ENCODE measurements at regions not wholly inside any gene's neighbourhood (a gene's known extent, or its start where the extent isn't known, plus 50 kb on each side); places are given as distances from the start of the nearest gene placed in this dataset.

DNA sequence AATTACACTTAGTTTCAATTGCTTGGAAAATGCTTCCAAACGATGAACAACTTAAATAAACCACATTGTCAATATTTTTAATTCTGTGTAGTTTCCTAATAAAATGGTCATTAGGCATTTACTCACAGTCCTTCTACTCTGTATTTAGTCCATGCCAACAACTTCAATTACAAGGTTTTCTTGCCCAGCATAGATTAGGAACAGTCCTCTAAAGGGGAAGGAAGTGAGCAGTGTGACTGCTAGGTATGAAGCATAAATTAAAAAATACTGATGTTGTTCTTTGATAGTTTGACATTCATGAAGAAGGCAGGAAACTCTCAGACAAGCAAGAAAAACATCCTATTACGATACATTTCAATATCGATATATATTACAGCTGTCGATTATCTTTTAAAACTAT lies 716.0 kb upstream of the PCDH9 start:
- Mint-ChIP-seq H3K4me3 (no peak overlapping the region), H3K27ac (no peak overlapping the region), H3K9me3 (no peaks in the 10 kb centered on the region), H3K36me3 (ENCODE audit: low read depth) (no peaks in the 10 kb centered on the region), H3K4me1 (no peaks in the 10 kb centered on the region), H3K27me3 (ENCODE audit: low read depth, poor library complexity) (no peaks in the 10 kb centered on the region)
- DNase-seq = no peak
- TF ChIP-seq, protein P1, sequence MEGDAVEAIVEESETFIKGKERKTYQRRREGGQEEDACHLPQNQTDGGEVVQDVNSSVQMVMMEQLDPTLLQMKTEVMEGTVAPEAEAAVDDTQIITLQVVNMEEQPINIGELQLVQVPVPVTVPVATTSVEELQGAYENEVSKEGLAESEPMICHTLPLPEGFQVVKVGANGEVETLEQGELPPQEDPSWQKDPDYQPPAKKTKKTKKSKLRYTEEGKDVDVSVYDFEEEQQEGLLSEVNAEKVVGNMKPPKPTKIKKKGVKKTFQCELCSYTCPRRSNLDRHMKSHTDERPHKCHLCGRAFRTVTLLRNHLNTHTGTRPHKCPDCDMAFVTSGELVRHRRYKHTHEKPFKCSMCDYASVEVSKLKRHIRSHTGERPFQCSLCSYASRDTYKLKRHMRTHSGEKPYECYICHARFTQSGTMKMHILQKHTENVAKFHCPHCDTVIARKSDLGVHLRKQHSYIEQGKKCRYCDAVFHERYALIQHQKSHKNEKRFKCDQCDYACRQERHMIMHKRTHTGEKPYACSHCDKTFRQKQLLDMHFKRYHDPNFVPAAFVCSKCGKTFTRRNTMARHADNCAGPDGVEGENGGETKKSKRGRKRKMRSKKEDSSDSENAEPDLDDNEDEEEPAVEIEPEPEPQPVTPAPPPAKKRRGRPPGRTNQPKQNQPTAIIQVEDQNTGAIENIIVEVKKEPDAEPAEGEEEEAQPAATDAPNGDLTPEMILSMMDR (IDR thresholded peaks at IDR 0.05) = no peak

DNA sequence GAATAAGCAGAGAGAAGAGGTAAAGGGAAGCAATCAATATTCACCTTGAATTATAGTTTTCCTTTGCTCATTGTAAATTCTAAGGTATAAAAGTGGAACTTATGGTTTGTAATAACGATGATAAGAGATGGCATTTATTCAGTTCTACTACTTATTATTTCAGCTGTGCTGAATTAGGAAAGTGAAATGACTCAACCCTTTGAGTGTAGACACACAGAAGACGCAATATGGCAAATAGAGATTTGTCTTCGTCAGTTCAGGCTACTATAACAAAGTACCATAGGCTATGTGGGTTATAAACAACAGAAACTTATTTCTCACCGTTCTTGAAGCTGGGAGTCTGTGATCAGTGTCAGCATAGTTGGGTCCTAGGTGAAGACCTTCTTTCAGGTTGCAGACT lies 713.0 kb upstream of the PCDH9 start:
- no peak overlapping the region for H3K4me3 Mint-ChIP-seq
- no peaks in the 10 kb centered on the region for H3K9me3 Mint-ChIP-seq
- TF ChIP-seq, protein P1 (IDR thresholded peaks at IDR 0.05) = no peak
- no peaks in the 10 kb centered on the region for H3K27me3 Mint-ChIP-seq (ENCODE audit: low read depth, poor library complexity)
- H3K27ac Mint-ChIP-seq = no peak overlapping the region
- no peaks in the 10 kb centered on the region for H3K36me3 Mint-ChIP-seq (ENCODE audit: low read depth)
- no peak for DNase-seq
- no peaks in the 10 kb centered on the region for H3K4me1 Mint-ChIP-seq

DNA sequence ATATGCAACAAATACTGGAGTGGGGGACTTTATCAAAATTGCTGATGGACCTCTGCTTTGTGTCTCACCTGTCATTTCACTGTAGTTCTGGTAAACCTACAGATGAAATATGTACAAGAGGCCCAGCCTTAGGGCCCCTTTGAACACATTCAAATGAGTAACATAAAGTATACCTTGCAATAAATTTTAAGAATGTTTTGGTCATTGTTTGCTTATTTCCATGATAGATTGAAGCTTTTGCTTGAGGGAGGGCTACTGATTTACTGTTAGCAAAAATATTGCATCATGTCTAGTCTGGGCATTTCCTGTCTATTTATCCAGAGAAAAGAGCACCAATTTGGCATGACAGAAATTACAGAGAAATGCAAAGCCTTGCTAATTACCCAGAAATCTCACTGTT lies 705.5 kb upstream of the PCDH9 start:
- DNase-seq = no peak
- Mint-ChIP-seq H3K9me3 (no peaks in the 10 kb centered on the region), H3K4me3 (no peak overlapping the region), H3K36me3 (ENCODE audit: low read depth) (no peaks in the 10 kb centered on the region), H3K27me3 (ENCODE audit: low read depth, poor library complexity) (no peaks in the 10 kb centered on the region), H3K4me1 (peaks cover 41% of the 10 kb centered on the region), H3K27ac (no peak overlapping the region)
- TF ChIP-seq, protein P1 (IDR thresholded peaks at IDR 0.05) = no peak

DNA sequence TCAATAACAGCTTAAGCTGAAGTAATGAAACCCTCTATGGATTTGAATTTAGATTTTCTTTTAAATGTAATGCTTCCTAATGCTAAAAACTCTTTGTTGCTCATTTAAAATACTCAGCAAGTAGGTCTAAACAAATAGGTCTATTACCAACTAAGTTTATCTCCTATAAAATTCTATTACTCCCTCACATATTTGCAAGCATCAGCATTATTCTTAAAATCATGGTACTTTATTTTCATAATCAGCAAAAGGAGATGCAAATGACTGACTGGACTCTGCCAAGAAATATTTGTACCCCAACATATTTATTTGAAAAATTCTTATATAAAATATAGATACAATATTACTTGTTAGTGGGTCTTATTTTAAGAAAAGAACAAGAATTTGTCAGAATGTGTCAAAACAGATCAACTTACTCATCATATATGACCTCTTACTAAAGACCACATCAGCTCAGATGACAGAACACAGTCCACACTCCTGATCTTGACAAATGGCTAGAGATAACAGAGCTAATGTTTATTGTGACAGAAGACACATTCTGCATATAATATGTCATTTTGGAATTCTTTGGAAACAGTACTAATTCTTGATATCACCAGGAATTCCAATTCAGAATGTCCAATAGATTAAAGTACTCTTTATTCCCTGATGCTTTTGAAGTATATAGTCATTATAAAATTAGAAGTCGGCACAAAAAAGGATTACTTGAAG lies 704.6 kb upstream of the PCDH9 start:
- TF ChIP-seq, protein P1 (IDR thresholded peaks at IDR 0.05) = no peak
- Mint-ChIP-seq H3K9me3 (no peaks in the 10 kb centered on the region), H3K4me3 (no peak overlapping the region), H3K4me1 (peaks cover 41% of the 10 kb centered on the region), H3K27ac (no peak overlapping the region), H3K27me3 (ENCODE audit: low read depth, poor library complexity) (no peaks in the 10 kb centered on the region), H3K36me3 (ENCODE audit: low read depth) (no peaks in the 10 kb centered on the region)
- DNase-seq = no peak

DNA sequence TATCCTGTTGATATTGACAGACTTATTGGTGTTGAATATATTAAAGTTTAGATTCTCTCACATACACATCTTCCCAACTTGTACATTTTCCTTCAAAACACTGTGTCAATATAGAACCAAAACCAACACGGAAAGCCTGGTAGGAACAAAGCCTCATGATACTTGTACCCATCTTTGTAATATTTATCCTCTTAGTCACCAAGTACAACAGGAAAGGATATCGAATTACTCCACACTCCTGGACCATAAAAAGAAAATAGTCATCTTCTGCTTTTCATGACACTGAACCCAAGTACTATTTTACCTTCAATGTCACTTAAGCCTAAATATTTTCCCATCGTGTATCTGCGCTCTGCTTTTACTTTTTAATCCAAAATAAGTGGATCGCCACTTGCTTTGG lies 702.9 kb upstream of the PCDH9 start:
- no peak for DNase-seq
- H3K27ac Mint-ChIP-seq = no peak overlapping the region
- no peak overlapping the region for H3K4me3 Mint-ChIP-seq
- H3K9me3 Mint-ChIP-seq = no peaks in the 10 kb centered on the region
- TF ChIP-seq, protein P1 (IDR thresholded peaks at IDR 0.05) = no peak
- no peaks in the 10 kb centered on the region for H3K27me3 Mint-ChIP-seq (ENCODE audit: low read depth, poor library complexity)
- peaks cover 41% of the 10 kb centered on the region for H3K4me1 Mint-ChIP-seq
- no peaks in the 10 kb centered on the region for H3K36me3 Mint-ChIP-seq (ENCODE audit: low read depth)

DNA sequence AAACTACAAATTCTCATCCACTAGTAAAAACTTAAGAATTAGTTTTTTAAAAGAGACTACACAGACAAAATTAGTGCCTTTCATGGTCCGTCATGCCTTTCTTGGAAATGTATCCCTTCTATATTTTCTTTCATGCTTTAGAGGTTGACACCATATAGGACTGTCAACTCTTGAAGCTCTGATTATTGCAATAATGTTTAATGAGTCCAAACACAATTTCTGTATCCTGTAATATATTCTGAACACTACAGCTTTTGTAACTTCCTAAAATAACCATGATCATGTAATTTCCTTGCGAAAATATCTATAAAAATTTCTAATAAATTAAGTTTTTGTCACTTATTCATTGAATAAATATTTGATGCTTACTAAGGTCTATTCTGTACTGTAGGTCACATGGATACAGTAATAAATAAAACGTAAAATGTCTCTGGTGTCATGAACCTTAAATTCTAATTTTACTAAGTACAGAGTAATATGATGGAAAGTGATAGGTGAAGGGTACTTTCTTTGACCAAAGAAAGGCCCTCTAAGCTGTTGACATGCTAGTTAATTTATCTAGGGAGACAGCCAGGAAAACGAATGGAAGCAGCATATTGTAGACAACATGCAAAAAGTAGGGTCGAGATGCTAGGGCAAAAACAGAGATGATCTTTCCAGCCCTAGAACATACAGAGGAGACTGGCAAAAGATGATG lies 687.3 kb upstream of the PCDH9 start:
- H3K4me1 Mint-ChIP-seq = no peaks in the 10 kb centered on the region

More for the DNA sequence above, 687.3 kb upstream of the PCDH9 start:
- no peak for DNase-seq
- Mint-ChIP-seq H3K36me3 (ENCODE audit: low read depth) (no peaks in the 10 kb centered on the region), H3K9me3 (peaks cover 9% of the 10 kb centered on the region), H3K27me3 (ENCODE audit: low read depth, poor library complexity) (no peaks in the 10 kb centered on the region), H3K4me3 (no peak overlapping the region), H3K27ac (no peak overlapping the region)
- TF ChIP-seq, protein P1 (IDR thresholded peaks at IDR 0.05) = no peak

Data from nephron progenitor cell (in vitro differentiated cells).